ENCODE measurements at regions not wholly inside any gene's neighbourhood (a gene's known extent, or its start where the extent isn't known, plus 50 kb on each side); places are given as distances from the start of the nearest gene placed in this dataset.

- Histone ChIP-seq H3K4me3 (ENCODE audit: low read depth, low read length) (no peak overlapping the region), H3K36me3 (ENCODE audit: control insufficient read depth, insufficient read depth, low read length) (no peaks in the 10 kb centered on the region), H3K27me3 (ENCODE audit: control insufficient read depth, insufficient read depth, low read length) (no peaks in the 10 kb centered on the region)
- no peak for DNase-seq (ENCODE audit: low read depth)
- no peak for TF ChIP-seq CTCF (IDR thresholded peaks at IDR 0.05; ENCODE audit: insufficient read depth, low read length, poor library complexity, severe bottlenecking)
Measured at GRCh38 chr4:74669702-74670101, 124.6 kb downstream of the BTC start.

GRCh38 chr4:74670583-74670982, 123.7 kb downstream of the BTC start:
- no peaks in the 10 kb centered on the region for H3K36me3 ChIP-seq (ENCODE audit: control insufficient read depth, insufficient read depth, low read length)
- H3K27me3 ChIP-seq (ENCODE audit: control insufficient read depth, insufficient read depth, low read length): no peaks in the 10 kb centered on the region
- DNase-seq (ENCODE audit: low read depth): no peak
- TF ChIP-seq CTCF (IDR thresholded peaks at IDR 0.05; ENCODE audit: insufficient read depth, low read length, poor library complexity, severe bottlenecking): no peak
- no peak overlapping the region for H3K4me3 ChIP-seq (ENCODE audit: low read depth, low read length)

GRCh38 chr4:74671080-74671698, 123.1 kb downstream of the BTC start:
- TF ChIP-seq CTCF (IDR thresholded peaks at IDR 0.05; ENCODE audit: insufficient read depth, low read length, poor library complexity, severe bottlenecking): peak; percentile 65
- no peaks in the 10 kb centered on the region for H3K36me3 ChIP-seq (ENCODE audit: control insufficient read depth, insufficient read depth, low read length)
- no peaks in the 10 kb centered on the region for H3K27me3 ChIP-seq (ENCODE audit: control insufficient read depth, insufficient read depth, low read length)
- no peak overlapping the region for H3K4me3 ChIP-seq (ENCODE audit: low read depth, low read length)
- peak; percentile 35 for DNase-seq (ENCODE audit: low read depth)

- Histone ChIP-seq H3K27me3 (ENCODE audit: control insufficient read depth, insufficient read depth, low read length) (no peaks in the 10 kb centered on the region), H3K36me3 (ENCODE audit: control insufficient read depth, insufficient read depth, low read length) (no peaks in the 10 kb centered on the region), H3K4me3 (ENCODE audit: low read depth, low read length) (no peak overlapping the region)
- no peak for DNase-seq (ENCODE audit: low read depth)
- no peak for TF ChIP-seq CTCF (IDR thresholded peaks at IDR 0.05; ENCODE audit: insufficient read depth, low read length, poor library complexity, severe bottlenecking)
Measured at GRCh38 chr4:74674750-74675149, 119.6 kb downstream of the BTC start.

GRCh38 chr4:74675673-74676279, 118.5 kb downstream of the BTC start:
- no peak for DNase-seq (ENCODE audit: low read depth)
- Histone ChIP-seq H3K36me3 (ENCODE audit: control insufficient read depth, insufficient read depth, low read length) (no peaks in the 10 kb centered on the region), H3K27me3 (ENCODE audit: control insufficient read depth, insufficient read depth, low read length) (no peaks in the 10 kb centered on the region), H3K4me3 (ENCODE audit: low read depth, low read length) (no peak overlapping the region)
- peak; percentile 80 for TF ChIP-seq CTCF (IDR thresholded peaks at IDR 0.05; ENCODE audit: insufficient read depth, low read length, poor library complexity, severe bottlenecking)
